ENCODE measurements at regions not wholly inside any gene's neighbourhood (a gene's known extent, or its start where the extent isn't known, plus 50 kb on each side); places are given as distances from the start of the nearest gene placed in this dataset.

GRCh38 chr13:47332149-47332548 is 435.3 kb upstream of the HTR2A start:
- Histone ChIP-seq H3K4me3 (ENCODE audit: low read depth, low read length) (no peak overlapping the region), H3K27me3 (ENCODE audit: control insufficient read depth, insufficient read depth, low read length) (no peaks in the 10 kb centered on the region), H3K36me3 (ENCODE audit: control insufficient read depth, insufficient read depth, low read length) (no peaks in the 10 kb centered on the region)
- FAIRE-seq (no peak), DNase-seq (ENCODE audit: low read depth) (no peak)
- no peak for TF ChIP-seq CTCF (IDR thresholded peaks at IDR 0.05; ENCODE audit: insufficient read depth, low read length, severe bottlenecking)

GRCh38 chr13:47330031-47330430 is 433.2 kb upstream of the HTR2A start:
- no peak for FAIRE-seq
- Histone ChIP-seq H3K36me3 (ENCODE audit: control insufficient read depth, insufficient read depth, low read length) (no peaks in the 10 kb centered on the region), H3K27me3 (ENCODE audit: control insufficient read depth, insufficient read depth, low read length) (no peaks in the 10 kb centered on the region), H3K4me3 (ENCODE audit: low read depth, low read length) (no peak overlapping the region)
- DNase-seq (ENCODE audit: low read depth) = no peak
- no peak for TF ChIP-seq CTCF (IDR thresholded peaks at IDR 0.05; ENCODE audit: insufficient read depth, low read length, severe bottlenecking)

- DNase-seq (ENCODE audit: low read depth) = no peak
- FAIRE-seq = no peak
- H3K4me3 ChIP-seq (ENCODE audit: low read depth, low read length) = no peak overlapping the region
- no peaks in the 10 kb centered on the region for H3K36me3 ChIP-seq (ENCODE audit: control insufficient read depth, insufficient read depth, low read length)
- H3K27me3 ChIP-seq (ENCODE audit: control insufficient read depth, insufficient read depth, low read length) = no peaks in the 10 kb centered on the region
- no peak for TF ChIP-seq CTCF (IDR thresholded peaks at IDR 0.05; ENCODE audit: insufficient read depth, low read length, severe bottlenecking)
These were observed 431.0 kb upstream of the HTR2A start for GRCh38 chr13:47327861-47328260.

GRCh38 chr13:47326061-47326460 is 429.2 kb upstream of the HTR2A start:
- H3K27me3 ChIP-seq (ENCODE audit: control insufficient read depth, insufficient read depth, low read length) = no peaks in the 10 kb centered on the region
- H3K36me3 ChIP-seq (ENCODE audit: control insufficient read depth, insufficient read depth, low read length) = no peaks in the 10 kb centered on the region
- no peak overlapping the region for H3K4me3 ChIP-seq (ENCODE audit: low read depth, low read length)
- no peak for FAIRE-seq
- DNase-seq (ENCODE audit: low read depth) = no peak
- no peak for TF ChIP-seq CTCF (IDR thresholded peaks at IDR 0.05; ENCODE audit: insufficient read depth, low read length, severe bottlenecking)

- DNase-seq (ENCODE audit: low read depth) = no peak
- FAIRE-seq = no peak
These were observed 420.5 kb upstream of the HTR2A start for GRCh38 chr13:47317356-47317755.

More at GRCh38 chr13:47317356-47317755, 420.5 kb upstream of the HTR2A start:
- Histone ChIP-seq H3K4me3 (ENCODE audit: low read depth, low read length) (no peak overlapping the region), H3K27me3 (ENCODE audit: control insufficient read depth, insufficient read depth, low read length) (no peaks in the 10 kb centered on the region), H3K36me3 (ENCODE audit: control insufficient read depth, insufficient read depth, low read length) (no peaks in the 10 kb centered on the region)
- no peak for TF ChIP-seq CTCF (IDR thresholded peaks at IDR 0.05; ENCODE audit: insufficient read depth, low read length, severe bottlenecking)
